Neural crest cell (in vitro differentiated cells): ENCODE measurements at regions not wholly inside any gene's neighbourhood (a gene's known extent, or its start where the extent isn't known, plus 50 kb on each side); places are given as distances from the start of the nearest gene placed in this dataset.

Source experiments
- DNase-seq: peaks from one replicate; pipeline ENCODE4 v3.0.0; 2021; ENCODE audit warnings: low read depth, mixed read lengths, low spot score
- H3K27ac Mint-ChIP-seq: one replicate; pipeline ENCODE4 v1.8.0; 2021; ENCODE audit warnings: mild to moderate bottlenecking, mixed read lengths; ENCODE audit not compliant: unreplicated experiment
- H3K27me3 Mint-ChIP-seq: 2 replicates; pipeline ENCODE4 v1.8.0; 2021; ENCODE audit warnings: low read depth, mild to moderate bottlenecking, mixed read lengths
- H3K36me3 Mint-ChIP-seq: 2 replicates; pipeline ENCODE4 v1.8.0; 2021; ENCODE audit warnings: low read depth, mild to moderate bottlenecking, mixed read lengths
- H3K4me1 Mint-ChIP-seq: 2 replicates; pipeline ENCODE4 v1.8.0; 2021; ENCODE audit warnings: mixed read lengths
- H3K4me3 Mint-ChIP-seq: one replicate; pipeline ENCODE4 v1.8.0; 2021; ENCODE audit warnings: mild to moderate bottlenecking, mixed read lengths
- H3K9me3 Mint-ChIP-seq: 2 replicates; pipeline ENCODE4 v1.8.0; 2021; ENCODE audit warnings: mixed read lengths
- CTCF ChIP-seq: fragments of 200-600 bp; sonication (generic); conservative IDR thresholded peaks from 2 replicates; pipeline ENCODE4 v1.5.0; 2021; ENCODE audit warnings: antibody characterized with exemption, mild to moderate bottlenecking

DNA sequence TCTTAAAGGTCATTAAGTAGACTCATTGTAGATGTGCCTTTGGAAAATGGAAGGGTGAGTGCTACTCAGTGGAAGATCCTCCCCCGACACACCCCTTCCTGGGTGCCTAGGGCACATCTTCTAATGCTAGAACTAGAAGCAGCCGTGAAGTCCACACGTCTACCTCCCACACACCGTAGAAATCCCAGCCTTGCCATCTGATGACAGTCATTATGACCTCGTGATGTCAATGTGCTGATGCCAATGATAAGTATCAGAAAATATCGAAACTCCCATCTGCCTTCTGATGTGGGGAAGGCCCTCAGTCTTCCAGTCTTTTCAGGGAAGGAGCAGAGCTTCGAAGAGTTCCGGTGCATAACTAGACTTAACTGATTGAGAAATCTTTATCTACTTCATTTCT lies 282.1 kb upstream of the ROPN1 start:
- Mint-ChIP-seq H3K27ac (no peak overlapping the region), H3K36me3 (no peaks in the 10 kb centered on the region), H3K4me1 (peaks cover 39% of the 10 kb centered on the region), H3K4me3 (no peak overlapping the region), H3K9me3 (no peaks in the 10 kb centered on the region), H3K27me3 (no peaks in the 10 kb centered on the region)
- no peak for DNase-seq
- TF ChIP-seq CTCF: no peak

DNA sequence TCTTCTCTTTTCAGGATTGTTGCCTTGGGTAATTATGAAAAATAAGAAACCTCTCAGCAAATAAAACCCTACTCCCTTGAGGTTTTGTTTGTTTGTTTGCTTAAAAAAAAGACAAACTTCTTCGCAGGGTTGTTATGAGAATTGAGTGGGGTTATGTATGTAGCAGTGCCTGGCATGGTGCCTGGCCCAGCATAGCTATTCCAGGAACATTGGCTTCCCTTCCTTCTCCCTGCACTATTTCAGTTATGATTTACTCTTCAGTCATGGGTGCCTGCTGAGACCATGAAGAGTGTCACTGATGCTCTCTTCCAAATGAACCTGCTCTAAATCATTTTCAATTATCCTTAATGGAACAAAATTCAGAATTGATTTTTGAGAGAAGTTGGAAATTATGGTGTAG lies 283.5 kb upstream of the ROPN1 start:
- TF ChIP-seq CTCF: no peak
- Mint-ChIP-seq H3K4me1 (peaks cover 27% of the 10 kb centered on the region), H3K27ac (no peak overlapping the region), H3K4me3 (no peak overlapping the region), H3K27me3 (no peaks in the 10 kb centered on the region), H3K9me3 (no peaks in the 10 kb centered on the region), H3K36me3 (peaks cover 2% of the 10 kb centered on the region)
- no peak for DNase-seq

DNA sequence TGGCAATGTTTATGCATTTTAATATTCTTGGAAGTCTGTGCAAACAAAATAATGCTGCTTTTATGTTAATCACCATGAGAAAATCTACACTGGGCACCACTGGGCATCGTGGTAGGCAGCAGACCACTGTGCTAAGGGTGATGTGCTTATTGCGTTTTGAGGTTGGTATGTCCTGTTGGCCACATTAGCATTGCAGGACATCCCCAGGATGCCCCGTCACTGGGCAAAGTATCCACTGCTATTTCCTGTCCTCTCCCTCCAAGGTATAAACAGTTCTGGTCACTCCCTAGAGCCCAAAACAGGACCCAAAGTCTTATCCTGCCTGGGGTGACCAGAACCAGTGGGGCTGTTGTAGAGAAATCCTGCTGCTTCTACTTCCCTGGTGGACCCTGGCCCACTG lies 284.2 kb upstream of the ROPN1 start:
- no peak for DNase-seq

DNA sequence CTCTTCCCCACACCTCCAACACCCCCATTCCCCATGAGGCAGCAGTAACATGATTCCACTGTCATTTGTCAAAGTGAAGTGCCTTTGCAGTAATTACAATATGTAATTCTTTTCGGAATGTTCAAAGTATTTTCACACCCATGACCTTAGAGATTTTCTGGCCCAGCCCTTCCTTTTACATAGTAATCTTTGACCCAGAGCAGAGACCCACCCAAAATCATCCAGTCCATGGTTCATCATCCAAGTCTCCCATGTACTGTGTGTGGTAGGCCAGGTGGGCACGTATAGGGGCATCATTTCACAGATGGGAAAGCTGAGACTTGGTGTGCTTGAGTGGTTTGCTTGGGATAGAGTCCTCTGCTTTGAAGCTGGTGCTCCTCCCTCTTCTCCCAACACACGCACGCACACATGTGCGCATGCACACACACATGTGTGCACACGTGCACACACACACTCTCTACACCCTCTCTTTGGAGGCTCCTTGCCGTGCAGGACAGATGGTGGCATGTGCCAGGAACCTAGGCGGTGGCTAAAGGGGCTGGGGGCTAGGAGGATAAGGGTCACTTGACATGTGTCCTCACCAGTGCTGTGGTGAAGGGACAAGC lies 284.7 kb upstream of the ROPN1 start:
- no peak for TF ChIP-seq CTCF
- H3K27me3 Mint-ChIP-seq: no peaks in the 10 kb centered on the region
- no peaks in the 10 kb centered on the region for H3K9me3 Mint-ChIP-seq
- H3K4me1 Mint-ChIP-seq: peaks cover 29% of the 10 kb centered on the region
- no peak overlapping the region for H3K4me3 Mint-ChIP-seq
- peak overlapping the region; percentile 75 for H3K27ac Mint-ChIP-seq
- H3K36me3 Mint-ChIP-seq: peaks cover 2% of the 10 kb centered on the region
- DNase-seq: no peak

More for the DNA sequence above, 284.2 kb upstream of the ROPN1 start:
- Mint-ChIP-seq H3K27me3 (no peaks in the 10 kb centered on the region), H3K36me3 (peaks cover 2% of the 10 kb centered on the region), H3K27ac (no peak overlapping the region), H3K4me1 (peaks cover 27% of the 10 kb centered on the region), H3K9me3 (no peaks in the 10 kb centered on the region), H3K4me3 (no peak overlapping the region)
- TF ChIP-seq CTCF: no peak

DNA sequence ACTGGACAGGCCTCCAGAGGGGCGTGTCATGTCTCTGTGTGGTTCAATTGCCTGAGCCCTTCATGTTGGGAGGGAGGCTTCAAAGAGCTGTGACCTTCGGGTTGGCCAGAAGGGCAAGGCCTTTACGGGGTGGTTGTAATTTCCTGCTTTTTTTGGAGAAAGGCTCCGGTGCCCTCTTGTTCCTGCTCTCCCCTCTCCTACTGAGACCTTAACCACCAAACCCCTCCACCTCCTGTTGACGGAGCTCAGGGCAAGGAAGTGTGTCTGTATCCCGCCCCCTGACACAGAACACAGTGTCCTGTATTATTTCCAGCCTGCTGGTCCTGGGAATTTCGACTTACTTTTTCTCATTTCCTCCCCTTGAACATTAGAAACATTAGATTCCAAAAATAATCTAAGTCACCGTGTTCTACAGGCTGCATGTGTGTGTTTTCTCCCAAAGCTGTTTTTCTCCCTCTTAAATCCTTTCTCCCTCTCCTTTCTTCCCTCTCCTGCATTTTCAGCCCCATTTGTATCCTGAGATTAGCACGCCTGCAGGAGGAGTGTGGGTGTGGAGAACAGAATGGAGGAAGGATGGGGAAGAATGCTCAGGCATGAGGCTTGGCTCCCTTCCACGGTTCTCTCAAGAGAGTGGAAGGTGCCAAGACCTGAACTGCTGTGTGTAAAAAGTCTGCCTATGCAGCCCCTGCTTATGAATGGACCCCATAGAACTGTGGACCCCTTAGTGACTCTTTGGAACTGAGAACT lies 285.4 kb upstream of the ROPN1 start:
- H3K4me3 Mint-ChIP-seq: no peak overlapping the region
- H3K36me3 Mint-ChIP-seq: peaks cover 2% of the 10 kb centered on the region
- DNase-seq: no peak
- H3K27me3 Mint-ChIP-seq: no peaks in the 10 kb centered on the region
- peaks cover 29% of the 10 kb centered on the region for H3K4me1 Mint-ChIP-seq
- no peak for TF ChIP-seq CTCF
- no peaks in the 10 kb centered on the region for H3K9me3 Mint-ChIP-seq
- peak overlapping the region; percentile 75 for H3K27ac Mint-ChIP-seq
